CD4-positive, alpha-beta T cell treated with Interleukin-15 for 1 hour (primary cell): ENCODE measurements at regions not wholly inside any gene's neighbourhood (a gene's known extent, or its start where the extent isn't known, plus 50 kb on each side); places are given as distances from the start of the nearest gene placed in this dataset.

ENCODE experiments used
- DNase-seq: peaks from one replicate; pipeline ENCODE4 v3.0.0-alpha.2; 2020

DNA sequence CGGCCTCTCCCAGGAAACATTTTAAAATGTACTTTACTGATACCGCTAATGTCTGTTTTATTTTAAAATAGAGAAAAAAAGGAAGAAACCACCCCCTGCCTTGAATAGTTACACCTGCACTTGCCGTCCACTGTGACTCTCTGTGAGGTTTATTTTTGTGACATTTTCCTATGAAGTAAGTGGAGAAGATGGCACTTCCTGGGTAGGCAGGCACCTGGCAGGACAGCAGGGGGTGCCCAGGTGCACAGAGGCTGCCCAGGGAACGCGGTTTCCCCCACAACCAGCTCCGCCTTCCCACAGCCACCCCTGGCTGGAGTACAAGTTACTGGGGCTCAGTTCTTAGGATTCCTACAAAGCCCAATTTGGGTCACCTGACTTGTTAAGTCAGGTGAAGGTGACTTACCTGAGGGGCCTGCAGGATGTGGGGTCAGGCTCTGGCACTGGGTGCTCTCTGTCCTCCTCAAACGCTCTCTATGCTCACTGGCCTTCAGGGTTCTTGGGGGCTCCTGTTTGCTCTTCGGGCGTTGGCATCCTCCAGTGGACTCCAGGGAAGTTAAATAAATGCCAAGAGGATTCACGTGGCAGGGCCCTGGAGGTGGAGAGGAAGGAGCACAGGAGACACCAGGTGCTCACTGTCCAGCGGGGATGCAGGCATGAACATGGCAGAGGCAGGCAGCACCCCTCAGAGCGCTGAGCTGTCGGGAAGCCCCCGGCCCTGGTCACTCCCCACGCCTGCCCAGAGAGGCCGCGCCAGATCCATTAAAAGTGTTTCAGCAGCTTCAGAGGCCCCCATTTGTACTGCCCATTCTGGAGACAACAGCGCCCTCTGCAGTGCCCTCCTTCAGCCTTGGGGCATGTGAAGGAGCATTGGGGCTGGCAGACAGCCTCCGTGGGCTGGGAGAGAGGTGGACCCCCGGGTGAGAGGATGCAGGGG is 1021.2 kb downstream of the TBC1D22A start:
- DNase-seq, result no peak

DNA sequence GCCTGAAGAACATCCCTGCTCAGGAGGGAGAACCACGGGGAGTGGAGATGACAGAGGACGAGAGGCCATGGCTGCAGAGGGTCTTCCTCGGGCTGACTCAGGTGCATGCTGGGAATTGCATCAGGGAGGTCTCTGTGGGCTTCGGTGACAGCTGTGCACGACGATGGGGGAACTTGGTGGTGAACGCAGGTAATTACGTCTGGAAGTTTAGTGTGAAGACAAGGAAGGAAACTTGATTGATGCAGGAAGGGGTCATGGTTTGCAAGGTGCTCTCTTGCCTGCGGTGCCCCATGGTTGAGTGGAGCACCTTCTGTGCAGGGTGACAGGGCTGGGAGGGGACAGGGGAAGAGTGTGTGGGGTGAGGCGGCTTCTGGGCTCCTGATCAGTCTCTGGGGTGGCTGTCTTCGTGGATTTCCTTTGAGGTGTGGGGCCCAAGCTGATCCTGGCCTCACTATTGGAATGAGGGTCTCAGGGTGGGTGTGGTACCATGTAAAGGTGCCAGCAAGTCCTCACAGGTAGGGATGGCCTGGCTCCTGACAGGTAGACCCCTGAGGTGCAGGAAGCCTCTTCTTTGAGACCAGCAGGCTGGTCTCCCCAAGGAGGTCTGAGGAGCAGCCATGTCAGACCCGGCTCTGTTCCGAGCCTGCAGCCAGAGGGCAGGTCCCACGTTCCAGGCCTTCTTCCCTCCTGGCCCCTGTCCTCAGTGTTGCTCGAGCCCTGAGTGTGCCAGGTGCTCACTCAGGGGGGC is 1020.1 kb downstream of the TBC1D22A start:
- no peak for DNase-seq

DNA sequence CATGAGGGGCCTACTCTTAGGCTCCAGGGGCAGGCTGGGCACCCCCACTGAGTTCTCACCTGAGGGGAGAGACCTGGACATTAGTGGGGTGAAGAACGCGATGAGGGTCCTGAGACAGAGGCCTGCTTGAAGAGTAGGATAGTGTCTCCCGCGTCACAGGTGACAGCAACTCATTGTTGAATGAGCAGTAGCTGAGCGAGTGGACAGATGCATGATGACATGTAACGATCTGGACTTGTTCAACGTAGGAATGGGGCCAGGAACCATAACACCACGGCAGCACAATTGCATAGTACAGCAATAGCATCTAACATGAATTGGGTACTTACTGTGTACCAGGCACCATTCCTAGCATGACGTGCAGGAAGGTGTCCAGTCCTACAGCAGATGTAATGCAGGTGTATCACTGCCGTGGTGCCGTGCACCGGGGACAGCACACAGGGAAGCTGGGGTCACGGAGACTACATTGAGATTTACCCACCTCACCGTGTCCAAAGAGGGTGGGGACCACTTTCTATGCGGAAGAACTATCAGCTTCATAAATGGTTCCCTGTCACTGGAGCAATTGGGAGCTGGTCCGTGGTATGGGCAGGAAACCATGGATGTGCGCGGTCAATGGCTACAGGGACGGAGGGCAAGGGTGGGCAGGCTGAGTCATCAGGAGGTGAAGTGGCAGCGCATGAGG is 1019.1 kb downstream of the TBC1D22A start:
- DNase-seq, result no peak

DNA sequence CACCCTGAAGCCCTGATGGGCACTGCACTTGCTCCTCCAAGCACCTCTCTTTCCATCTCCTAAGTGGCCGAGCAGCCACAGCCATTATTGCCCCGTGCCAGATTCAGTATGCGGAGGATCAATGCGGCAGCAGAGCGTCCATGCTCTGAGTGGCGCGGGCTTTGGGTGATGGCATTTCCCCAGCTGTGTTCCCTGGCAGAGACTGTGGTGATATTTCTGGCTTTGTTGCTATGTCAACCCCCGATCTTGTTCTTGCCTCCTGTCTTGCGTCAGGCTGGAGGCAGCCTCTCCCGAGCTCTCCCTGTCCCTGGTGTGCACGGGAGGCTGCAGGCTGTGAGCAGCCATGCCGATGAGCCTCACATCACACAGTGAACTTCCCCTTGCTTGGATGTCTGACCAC is 1018.6 kb downstream of the TBC1D22A start:
- DNase-seq, result no peak

DNA sequence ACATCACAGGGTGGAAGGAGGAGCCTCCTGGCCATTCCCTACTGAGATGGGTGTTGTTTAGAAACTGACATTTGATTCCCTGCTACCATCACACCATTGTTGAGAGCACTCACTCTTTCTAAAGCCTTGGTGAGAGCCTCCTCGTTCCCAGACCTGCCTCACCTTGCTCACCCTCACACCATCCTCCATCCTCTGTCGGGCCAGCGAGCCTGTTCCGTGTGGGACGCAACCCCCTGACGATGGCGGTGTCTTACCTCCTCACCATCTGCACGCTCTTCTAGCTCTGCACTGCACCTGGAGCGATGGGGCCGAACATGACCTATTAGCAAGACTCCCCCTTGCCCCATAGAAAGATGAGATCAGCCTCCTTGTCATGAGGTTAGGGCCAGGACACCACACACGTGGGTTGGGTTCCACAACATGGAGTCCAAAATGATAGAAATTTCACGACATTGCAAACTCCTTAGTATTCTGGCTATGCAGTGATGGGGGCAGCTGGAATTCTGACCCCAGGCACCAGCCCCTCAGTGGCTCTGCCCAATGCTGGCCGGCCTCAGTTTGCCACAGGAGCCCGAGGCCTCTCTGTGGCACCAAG is 1017.9 kb downstream of the TBC1D22A start:
- DNase-seq, result no peak

DNA sequence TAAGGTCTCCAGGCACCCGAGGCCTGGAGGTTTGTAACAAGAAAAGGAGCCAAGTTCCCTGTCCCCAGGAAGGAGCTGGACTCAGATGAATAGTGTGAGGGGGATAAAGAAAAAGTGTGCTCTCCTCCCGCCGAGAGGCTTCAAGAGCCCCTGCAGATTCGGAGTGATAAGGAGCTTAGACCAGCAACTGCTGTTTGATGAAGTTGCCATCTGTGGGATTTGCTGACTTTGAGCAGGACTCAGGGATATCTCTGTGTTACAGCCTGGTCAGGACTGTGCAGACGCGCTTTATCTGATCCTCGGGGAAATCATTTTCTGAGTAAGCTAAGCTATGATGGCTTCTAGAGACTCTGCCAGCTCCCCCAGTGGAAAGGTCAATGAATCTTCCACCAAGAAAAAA is 1017.0 kb downstream of the TBC1D22A start:
- DNase-seq, result no peak

DNA sequence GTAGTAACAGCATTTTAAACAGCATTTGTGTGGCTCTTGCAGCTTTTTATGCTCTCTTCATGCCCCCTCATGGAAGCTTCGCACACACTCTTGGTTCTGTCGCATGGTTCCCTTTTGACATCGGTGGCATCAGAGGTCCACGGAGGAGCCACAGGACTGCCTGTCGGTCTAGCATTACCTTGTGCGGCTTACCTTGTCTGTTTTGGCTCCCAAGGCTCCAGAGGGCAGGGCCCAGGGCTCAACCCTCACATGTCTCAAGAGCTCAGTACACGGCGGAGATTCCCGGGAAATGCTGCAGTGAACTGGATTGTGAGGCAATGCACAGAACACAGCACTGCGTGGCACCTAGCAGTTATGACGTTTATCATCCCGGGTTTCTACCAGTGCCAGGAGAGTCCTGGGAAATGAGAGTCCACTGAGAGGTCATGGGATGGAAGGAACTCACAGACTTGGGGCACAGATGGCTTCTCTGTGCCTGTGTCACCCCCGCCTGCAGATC is 1015.8 kb downstream of the TBC1D22A start:
- no peak for DNase-seq

DNA sequence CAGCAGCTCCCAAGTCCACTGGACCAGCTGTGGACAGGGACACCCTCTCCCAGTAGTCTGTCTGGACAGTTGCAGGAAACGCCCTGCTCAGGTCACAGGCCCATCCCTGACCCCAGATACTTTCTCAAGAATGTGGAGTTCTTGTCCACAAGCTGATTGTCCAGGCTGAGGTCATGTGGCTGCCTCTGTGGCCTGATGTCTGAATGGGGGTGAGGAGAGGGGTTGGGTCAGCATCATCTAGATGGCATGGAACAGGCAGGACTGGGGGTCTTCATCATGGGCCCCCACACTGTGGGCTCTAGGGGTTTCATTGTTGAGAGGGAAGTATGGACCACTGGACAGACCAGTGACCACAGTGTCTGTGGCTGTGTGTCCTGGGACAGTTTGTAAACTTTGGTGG is 1015.0 kb downstream of the TBC1D22A start:
- DNase-seq, result no peak

DNA sequence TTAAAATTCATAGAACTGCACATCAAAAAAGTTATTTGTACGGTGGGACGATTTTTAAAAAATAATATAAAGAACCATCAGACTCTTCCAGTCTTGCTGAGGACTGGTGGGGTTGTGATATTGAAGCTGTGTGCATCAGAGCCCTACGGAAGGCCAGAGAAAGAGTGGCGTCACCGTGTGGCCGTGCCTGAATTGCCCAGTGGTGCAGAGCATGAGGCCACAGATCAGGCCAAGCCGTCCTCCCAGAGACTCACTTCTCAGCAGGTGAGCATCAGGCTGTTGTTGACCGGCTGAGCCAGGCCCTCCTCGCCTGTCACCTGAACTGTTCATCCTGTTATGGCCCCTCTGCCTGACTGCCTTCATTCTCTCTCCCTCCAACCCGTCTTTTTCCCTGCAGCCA is 1013.9 kb downstream of the TBC1D22A start:
- no peak for DNase-seq

DNA sequence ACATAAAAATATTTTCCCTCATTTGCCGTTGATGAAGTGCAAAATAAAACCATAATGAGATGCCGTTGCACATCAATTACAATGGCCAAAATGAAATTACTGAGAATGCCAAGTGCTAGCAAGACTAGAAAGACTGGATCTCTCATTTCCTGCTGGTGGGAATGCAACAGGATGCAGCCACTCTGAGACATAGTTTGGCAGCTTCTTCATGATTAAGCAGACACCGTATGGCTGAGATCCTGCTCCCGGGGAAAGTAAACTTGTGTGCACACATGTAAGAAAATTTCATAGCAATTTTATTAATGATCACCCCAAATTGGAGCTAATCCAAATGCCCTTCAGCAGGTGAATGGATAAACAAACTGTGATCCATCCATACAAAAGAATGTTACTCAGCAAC is 1013.2 kb downstream of the TBC1D22A start:
- no peak for DNase-seq

DNA sequence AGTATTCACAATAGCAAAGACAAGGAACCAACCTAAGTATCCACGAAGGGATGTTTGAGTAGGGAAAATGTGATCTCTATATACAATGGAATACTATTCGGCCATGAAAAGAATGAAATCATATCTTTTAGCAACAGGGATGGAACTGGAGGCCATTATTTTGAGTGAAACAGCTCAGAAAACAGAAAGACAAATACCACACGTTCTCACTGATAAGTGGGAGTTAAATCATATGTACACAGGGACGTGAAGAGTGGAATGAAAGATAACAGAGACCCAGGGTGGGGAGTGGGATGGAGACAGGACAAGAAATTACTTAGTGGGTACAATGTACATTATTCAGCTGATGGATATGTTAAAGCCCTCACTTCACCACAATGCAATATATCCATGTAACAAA is 1012.7 kb downstream of the TBC1D22A start:
- no peak for DNase-seq

DNA sequence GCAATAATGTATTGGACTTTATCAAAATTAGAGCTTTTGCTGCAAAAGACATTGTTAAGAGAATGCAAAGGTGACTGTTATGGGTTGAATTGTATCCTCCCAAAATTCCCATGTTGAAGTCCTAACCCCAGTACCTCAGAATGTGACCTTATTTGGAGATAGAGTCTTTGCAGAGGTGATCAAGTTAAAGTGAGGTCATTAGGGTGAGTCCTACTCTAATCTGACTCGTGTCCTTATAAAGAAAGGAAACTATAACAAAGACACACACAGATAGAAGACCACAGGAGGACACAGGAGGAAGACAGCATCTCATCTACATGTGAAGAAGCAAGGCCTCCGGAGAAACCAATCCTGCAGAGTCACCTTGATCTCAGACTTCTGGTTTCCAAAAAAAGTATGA is 1011.2 kb downstream of the TBC1D22A start:
- DNase-seq, result no peak

DNA sequence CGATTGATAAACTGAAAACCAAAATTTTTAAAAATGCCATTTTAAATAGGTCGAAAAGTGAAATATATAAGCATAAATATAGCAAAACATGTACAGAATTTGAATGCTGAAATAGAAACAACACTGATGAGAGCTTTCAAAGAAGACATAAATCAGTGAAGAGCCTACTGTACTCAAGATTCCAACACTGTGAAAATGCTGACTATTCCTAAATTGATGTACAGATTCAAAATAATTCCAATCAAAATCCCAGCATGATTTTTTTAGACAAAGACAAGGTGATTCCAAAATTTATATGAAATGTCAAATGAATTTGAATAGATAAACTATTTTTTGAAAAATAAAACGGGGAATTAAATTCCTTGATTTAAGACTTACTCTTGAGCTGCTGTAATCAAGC is 1010.4 kb downstream of the TBC1D22A start:
- DNase-seq, result no peak

DNA sequence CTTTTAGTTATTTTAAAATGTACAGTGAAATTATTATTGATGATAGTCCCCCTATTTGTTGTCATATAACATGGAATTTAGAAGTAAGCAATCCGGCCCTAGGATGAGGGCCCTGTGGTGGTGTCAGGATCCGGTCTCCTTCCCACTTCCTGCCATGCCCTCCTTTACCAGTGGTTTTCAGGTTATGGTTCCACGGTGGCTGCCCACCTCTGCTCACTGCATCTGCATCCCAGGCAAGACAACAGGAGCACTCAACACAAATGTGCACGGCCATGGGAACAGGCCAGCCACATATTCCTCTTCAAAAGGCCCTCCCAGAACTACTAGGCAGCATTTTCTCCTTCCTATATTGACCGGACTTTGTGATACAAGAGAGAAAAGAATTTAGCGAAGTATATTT is 1007.2 kb downstream of the TBC1D22A start:
- DNase-seq, result no peak

DNA sequence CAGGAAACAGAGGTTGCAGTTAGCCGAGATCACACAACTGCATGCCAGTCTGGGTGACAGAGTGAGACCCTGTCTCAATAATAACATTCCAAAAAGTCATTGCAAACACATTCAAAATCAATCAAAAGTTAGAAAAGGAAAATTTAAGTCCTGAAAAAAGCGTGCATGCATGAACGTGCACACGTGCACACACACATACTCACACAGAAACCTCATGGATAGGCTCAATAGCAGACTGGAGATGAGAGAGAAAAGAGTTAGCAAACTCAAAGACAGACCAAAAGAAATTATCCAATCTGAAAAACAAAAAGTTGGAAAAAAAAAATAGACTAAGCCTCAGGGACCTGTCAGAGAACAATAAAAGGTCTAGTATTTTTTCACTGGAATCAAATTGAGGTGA is 1005.6 kb downstream of the TBC1D22A start:
- no peak for DNase-seq

DNA sequence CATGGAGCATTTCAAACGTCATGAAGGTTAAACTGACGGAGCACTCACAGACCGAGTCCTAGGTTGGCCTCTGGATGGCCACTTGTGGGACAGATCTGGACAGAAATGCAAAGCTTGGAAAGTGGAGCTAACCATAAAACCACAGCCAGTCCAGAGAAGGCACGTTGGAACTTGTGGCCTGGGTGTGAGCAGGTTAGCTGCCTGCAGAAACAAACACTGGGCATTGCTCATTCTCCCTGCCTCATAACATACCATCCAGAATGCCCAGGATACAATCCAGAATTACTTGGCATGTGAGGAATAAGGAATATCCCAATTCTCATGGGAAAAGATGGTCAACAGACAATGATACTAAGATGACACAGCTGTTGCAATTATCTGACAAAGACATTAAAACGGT is 1005.0 kb downstream of the TBC1D22A start:
- no peak for DNase-seq

DNA sequence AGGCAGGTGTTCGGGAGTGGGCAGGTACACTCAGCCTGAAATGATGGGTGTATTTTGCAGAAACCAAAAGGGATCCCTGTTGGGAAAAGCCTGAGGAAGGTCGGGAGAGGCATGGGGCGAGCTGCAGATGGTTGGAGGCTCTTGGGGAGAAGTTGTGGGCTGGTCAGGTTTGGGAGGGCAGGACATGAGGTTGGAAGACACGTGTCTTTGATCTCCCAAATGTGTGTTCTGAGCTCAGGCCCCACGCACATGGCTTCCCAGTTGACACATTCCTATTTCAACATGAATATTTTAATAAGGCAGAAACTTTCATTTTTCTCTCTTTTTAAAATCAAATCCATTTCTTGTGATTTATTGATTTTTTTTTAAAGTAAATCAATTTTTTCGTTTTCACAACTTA is 1003.3 kb downstream of the TBC1D22A start:
- no peak for DNase-seq

DNA sequence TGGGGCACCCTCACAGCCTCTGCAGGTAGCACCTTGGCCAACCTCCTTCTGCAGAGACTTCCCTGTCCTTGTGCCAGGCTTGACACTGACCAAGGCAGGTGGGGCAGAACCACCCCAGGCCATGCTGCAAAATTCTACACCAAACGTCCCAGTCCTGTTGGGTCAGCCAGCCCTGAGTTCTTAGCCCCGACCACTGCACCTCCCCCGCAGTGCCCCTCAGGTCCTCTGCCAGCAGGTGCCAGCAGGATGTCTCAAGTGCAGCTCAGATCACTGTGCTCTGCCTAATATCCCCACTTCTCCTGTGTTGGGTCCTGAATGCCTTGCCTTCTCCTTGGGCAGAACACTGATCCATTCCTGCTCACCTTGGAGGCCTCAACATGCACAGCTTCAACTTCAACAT is 999.7 kb downstream of the TBC1D22A start:
- DNase-seq, result no peak

DNA sequence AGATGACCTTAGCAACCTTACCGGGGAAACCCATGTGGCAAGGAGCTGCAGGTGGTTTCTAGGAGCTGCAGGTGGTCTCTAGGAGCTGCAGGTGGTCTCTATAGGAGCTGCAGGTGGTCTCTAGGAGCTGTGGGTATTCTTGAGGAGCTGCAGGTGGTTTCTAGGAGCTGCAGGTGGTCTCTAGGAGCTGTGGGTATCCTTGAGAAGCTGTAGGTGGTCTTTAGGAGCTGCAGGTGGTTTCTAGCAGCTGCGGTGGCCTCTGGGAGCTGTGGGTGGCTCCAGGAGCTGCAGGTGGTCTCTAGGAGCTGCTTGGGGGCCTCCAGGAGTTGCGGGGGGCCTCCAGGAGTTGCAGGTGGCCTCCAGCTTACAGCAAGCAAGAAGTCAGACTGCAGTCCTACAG is 997.5 kb downstream of the TBC1D22A start:
- DNase-seq, result no peak

DNA sequence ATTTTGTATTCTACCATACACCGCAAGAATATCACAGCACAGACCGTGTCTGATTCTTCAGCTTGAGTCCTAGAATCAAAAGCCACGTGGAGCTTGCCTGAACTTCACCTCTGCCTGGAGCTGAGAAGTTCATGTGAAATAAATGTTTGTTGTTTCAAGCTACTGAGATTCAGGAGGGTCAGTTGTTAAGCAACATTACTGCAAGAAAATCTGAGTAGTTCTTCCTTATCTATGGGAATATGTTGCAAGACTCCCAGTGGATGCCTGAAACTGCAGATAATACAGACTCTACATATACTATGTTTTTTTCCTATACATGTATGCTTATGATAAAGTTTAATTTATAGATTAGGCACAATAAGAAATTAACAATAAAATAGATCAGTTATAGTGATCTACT is 995.3 kb downstream of the TBC1D22A start:
- no peak for DNase-seq

DNA sequence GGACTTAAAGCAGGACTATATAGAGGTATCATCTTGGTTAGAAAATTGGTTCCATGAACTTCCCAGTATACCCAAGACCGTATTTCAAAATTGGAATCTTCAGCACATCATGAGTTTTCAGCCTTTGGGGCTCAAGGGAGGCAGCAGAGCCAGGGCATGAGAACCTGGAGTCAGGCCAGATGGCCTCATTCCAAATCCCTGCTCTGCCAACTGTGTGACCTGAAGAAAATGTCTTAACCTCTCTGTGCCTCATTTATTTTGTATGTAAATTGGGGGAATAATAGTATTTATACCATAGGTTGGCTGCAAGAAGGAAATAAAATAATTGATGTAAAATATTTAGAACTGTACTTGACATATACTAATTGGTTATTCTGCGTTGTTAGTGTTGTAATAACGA is 987.6 kb downstream of the TBC1D22A start:
- no peak for DNase-seq

DNA sequence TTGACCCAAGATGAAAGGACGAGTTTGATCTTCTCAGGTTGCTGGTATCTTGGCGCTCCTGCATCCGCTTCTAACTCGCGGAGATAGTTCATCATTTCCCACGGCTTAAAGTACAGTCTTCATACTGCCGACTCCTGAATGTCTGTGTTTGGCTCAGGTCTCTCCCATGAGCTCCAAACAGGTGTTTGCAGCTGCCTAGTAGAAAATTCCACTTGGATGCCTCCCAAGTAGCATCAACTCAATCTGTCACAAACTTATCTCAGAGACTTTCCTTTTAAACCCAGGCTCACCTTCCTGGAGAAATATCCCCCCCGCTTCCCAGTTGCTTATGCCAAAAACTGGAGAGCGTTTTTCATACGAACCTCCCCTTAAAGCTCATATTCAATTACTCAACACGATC is 986.5 kb downstream of the TBC1D22A start:
- DNase-seq, result no peak

DNA sequence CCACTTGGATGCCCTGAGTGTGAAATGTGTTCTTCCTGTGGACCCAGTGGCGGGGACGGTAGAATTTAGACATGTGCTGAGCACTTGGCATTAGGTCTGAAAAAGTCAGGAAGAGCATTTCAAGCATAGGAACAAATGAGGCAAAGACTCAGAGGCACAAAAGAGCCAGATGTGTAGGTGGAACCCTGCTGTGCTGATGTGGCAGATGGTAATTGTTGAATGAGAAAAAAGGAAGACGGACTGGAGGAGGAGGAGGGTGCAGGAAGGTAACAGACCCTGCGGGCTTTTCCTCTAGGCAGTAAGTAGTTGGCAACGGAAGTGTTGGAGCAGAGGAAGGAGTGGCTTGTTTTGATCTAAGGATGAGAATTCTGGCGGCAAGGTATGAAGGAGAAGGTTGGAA is 985.8 kb downstream of the TBC1D22A start:
- no peak for DNase-seq
